GM19025 (cell line): ENCODE measurements at regions not wholly inside any gene's neighbourhood (a gene's known extent, or its start where the extent isn't known, plus 50 kb on each side); places are given as distances from the start of the nearest gene placed in this dataset.
"Not testable (repeated sequence)": the region's sequence is repeated elsewhere in the genome, so short reads cannot be mapped to it uniquely, and the experiment has no call there.

ENCODE experiments used
- ATAC-seq: cut with Tn5 transposase; IDR thresholded peaks from one replicate; pipeline ENCODE4 v1.9.1; 2021; ENCODE audit warnings: mild to moderate bottlenecking, low read depth, moderate library complexity; ENCODE audit not compliant: unreplicated experiment

DNA sequence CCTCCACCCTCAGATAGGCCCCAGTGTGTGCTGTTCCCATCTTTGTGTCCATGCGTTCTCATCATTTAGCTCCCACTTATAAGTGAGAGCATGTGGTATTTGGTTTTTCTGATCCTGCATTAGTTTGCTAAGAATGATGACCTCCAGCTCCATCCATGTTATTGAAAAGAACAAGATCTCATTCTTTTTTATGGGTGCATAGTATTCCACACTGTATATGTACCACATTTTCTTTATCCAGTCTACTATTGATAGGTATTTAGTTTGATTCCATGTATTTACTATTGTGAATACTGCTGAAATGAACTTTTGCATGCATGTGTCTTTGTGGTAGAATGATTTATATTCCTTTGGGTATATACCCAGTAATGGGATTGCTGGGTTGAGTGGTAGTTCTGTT, 303.3 kb downstream of the SEMA3D start:
- not testable (repeated sequence) for ATAC-seq

GRCh38 chr7:84880326-84880997, 306.4 kb downstream of the SEMA3D start:
- not testable (repeated sequence) for ATAC-seq

DNA sequence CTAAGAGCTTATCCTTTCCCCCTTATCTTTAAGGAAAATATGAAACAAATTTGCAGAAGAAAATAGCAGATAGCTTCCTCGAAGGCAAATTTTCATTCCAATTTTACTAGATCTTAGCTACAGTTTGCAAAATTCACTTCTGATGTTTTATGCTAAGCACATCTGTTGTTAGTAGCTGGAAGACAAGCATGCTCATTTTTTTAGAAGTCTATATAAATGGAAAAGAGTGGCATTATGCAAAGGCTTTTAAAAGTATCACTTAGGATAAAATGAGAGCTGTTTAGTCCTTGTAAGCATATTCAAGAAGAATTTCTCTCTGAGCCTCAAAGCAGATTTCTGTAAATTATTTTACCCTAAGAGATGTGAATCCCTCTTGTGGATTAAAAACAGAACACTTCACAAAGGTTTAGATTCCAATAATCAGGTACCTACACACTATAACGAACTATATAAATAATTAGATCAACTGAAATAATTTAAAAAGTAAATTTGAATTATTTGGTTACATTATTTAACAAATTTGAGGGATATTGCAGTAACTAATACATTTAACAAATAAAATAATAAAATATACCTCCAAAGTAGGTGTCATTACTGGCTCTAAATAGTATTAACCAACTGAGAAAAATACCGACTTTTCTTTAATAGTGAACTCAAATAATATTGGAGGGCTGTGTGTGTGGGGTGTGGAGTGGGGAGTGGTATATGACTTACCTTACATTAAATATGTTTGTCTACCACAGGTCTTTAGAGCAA, 307.1 kb downstream of the SEMA3D start:
- no peak for ATAC-seq

DNA sequence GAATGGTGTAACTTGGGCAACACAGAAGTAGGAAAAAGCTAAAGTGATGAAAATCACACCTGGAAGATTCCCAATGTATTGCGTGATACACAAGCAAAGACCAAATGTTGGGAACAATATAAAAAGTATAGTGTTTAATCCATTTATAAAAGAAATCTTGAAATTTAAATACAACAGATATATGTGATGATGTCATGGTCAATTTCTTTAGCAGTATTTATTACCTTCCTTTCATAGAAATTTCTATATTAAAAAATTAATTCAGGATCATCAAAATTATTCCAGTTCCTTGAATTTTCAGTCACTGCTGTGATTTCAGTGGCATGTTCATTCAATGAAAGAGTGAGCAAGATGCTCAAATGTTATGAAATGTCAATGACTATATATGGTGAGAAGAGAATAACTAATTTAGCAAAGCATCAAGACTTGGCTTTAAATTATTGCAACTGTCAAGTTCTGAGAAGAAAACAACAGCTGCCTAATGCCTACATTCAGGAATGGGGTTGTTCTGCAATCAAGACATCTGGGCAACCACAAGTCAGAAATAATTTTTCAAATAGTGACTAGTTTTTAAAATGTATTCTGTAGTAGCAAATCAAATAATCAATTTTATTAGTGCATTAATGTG, 308.8 kb downstream of the SEMA3D start:
- no peak for ATAC-seq

DNA sequence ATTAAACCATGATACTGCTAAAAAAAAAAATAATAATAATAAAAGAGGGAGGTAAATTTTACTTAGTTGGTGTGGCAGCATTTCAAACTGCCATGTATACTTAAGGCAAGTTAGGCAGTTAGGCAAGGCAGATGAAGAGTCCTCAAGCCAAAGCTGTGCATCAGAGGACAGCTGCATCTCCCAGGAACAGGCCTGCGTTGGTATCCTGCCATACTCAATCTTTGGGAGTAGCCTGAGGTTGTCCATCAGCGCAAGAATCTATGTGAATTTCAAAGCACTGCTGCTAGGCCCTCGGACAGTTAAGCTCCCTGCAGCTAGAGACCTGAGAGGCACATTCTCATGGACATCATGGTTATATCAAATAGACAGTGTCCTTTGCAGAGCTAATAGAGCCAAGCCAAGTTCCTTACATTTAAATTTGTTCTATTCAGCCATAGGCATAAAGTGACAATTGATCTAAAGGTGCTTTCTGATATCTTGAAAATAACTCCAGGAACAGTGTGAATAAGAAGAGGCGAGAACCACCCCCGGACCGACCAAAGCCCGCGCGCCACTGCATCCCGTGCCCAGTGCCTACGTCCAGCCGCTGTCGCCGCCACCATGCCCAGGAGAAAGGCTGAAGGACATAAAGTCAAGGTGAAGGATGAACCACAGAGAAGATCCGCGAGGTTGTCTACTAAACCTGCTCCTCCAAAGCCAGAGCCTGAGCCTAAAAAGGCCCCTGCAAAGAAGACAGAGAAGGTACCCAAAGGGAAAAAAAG, 310.6 kb downstream of the SEMA3D start:
- ATAC-seq = no peak

DNA sequence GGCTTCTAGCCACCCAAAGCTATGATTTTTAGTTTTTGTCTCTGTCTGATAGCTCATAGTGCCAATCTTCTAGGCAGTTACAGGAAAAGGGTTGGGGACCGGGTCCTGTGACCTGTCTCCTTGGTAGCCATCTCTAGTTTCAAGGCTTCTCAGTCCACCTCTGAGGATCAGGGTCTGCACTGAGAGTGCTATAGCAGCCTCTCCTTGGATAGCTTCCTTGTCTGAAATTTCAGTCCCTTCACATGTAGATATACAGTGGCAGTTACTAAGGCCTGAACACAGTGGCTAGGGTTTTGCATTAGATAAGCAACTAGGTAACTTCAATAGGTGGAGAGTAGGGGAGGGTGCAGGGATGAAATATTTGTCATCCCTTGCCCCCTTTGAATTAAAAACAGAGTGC, 321.3 kb downstream of the SEMA3D start:
- no peak for ATAC-seq

GRCh38 chr7:84857336-84857735, 329.5 kb downstream of the SEMA3D start:
- no peak for ATAC-seq

DNA sequence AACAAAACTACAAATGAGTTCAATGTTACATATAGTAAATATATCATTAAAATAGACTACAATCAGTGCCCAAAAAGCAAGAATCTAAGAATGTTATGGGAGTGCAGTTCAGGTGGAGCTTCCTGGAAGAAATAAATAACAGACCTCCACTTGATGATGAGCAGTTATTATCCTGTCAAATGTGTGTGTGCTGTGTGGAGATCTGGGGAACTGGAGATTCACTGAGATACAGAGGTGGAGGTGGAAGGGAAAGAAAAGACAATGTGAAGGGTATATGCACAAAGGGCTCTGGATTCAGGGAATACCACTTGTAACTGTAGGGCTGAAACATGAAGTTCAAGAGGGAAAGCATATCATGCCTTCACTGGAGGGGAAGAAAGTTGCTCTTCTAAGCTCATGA, 331.1 kb downstream of the SEMA3D start:
- no peak for ATAC-seq

- not testable (repeated sequence) for ATAC-seq
These were observed 337.9 kb downstream of the SEMA3D start for GRCh38 chr7:84848974-84849372.

DNA sequence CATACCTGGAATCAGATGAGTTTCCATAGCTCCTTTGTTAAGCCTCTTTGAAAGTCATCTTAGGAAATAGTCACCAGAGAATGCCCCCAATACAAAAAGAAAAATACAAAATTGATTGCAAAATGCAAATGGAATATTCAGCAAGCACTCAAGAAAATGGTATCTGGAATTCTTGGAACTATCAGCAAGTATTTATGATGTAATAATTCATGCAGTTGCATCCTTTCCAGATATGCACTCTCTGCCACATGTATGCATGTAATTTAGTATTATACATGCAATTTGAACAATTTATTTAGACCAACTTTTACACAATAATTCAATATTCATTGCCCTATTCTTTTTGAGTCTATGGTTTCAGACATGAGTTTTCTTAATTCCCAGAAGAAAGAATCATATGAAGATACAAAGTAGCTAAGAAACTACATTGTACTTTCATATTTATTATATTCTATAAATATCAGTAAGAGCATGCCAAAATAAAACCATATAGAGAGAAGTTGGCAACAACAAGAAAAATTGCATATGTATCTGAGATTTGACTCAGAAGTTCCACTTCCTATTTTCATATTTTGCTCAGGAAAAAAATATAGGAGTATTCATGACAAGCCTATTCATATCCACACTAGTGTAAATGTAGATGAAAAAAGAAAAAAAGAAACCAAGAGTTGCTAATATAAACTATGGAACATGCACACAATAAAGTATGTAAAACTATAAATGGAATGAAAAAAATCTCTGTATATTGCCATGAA, 338.5 kb downstream of the SEMA3D start:
- ATAC-seq = no peak

- no peak for ATAC-seq
These were observed 339.1 kb downstream of the SEMA3D start for GRCh38 chr7:84847790-84848189.

DNA sequence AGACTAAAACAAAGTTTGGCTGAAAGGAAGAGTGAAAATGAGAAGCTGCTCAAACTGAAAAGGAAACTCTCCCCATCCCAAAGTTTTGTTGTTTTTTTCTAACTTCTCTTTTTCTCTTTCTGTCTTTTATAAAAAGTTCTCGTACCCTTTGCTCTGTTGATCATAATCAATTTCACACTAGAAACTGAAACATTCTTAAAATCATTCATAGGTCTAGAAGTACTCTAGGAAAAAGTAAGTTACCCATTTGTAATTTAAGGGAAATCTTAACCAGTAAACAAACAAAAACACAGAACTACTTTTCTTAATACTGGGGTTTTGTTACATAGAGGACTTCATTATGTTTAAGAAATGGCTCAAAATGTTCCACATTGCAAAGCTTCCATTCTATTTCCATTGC, 339.8 kb downstream of the SEMA3D start:
- ATAC-seq = no peak

- no peak for ATAC-seq
These were observed 340.9 kb downstream of the SEMA3D start for GRCh38 chr7:84845971-84846370.

DNA sequence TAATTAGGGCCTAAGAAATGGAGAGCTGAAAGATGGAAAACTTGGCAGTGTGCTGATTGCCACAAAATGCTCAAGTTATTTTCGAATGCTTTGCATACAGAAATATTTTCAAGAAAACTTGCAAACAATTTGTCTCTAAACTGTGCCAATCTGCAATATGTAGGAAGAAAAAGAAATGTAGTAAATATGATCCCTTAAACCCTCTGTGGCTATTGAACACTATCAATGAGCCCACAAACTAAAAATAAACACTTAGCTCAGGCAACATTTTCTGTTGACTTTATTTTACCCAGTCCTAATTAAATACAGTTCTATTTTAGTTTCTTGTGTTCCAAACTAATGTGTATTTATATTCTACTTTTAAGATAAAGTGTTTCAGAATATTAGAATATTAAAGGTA, 342.1 kb downstream of the SEMA3D start:
- ATAC-seq = no peak

GRCh38 chr7:84841809-84842208, 345.0 kb downstream of the SEMA3D start:
- no peak for ATAC-seq

DNA sequence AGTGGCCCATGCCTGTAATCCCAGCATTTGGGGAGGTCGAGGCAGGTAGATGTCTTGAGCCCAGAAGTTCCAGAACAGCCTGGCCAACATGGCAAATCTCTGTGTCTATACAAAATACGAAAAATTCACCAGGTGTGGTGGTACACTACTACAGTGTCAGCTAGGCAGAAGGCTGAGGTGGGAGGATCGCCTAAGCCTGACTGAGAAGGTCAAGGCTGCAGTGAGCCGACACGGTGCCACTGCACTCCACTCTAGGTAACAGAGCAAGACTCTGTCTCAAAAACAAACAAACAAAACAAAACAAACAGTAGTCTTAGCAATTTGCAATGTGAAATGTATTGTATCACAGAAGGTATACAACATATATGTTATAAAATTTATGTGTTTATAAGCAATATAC, 348.0 kb downstream of the SEMA3D start:
- no peak for ATAC-seq

DNA sequence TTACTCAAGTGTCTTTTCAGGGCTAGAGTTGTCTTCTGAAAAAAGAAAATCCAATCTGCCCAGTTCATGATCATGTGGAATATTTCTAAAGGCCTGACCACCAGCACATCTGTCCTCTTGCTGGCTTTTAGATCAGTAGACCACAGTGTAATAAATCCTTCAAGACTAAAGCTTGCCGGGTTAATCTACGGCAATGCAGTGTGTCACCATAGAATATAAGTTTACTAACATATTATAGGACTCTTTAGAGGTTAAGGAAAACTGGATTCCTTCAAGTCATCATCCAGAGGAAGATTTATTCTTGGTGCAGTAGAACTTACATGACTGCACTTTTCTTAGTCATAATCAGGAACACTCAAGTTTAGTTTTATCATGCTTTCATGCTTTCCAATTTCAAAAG, 349.5 kb downstream of the SEMA3D start:
- no peak for ATAC-seq

DNA sequence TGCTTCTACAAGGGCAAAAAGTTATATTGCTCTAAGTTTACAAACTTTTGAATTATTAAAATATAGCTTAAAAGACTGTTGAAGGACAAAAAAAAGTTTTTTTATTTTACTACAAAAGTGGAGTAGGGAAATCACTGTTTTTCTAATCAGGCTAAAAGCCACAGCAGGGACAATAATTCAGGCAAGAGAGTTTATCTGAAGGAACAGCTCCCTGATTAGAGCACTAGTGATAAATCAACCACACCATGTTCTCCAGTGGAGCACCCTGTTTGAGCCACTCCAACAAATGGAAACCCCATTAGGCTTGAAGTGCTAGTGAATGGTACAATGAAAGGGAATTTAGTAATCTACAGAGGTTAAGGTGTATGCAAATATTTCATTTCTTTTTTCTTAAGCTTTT, 357.1 kb downstream of the SEMA3D start:
- no peak for ATAC-seq

DNA sequence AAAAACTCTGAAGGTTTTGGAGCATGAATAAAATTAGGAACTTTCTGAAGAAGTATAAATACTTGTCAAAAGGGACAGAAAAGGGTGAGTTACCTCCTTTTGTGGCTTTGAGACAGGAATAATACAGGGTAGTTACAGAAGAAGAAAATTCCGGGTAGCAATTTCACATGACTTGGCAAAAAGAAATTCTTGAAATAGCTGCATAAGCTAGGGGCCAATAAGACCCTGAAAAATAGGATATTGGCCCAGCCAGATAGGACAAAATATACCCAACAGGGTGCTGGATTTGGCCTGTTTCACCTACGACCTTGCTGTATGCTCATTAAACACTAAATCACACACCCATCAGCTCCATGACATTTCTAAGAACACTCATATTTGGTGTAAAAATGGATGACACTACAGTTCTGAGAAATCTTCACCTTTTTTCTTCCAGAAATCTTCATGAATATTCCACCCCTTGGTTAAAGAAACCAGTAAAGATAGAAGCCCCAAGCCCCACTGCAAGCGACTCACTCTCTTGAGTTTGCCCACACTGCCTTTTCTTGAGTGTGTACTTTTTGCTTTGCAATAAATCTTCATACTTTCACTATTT, 362.7 kb downstream of the SEMA3D start:
- ATAC-seq = no peak

DNA sequence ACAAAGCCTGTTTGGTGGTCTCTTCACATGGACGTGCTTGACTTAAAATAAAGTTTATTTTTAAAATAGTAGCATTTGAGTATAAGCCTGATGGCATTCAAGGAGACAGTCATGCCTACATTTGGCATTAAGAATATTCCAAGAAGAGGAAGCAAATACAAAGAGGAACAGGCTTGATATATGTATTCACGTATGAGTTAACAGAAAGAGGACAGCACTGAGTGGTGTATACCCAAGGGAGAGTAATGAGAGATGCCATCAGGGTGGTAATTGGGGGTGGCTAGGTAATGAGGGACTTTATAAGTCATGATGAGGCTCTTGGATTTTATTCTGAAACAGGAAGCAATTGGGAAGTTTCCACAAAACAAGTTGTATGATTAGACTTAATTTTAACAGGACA, 363.3 kb downstream of the SEMA3D start:
- ATAC-seq = no peak
